ENCODE measurements at regions not wholly inside any gene's neighbourhood (a gene's known extent, or its start where the extent isn't known, plus 50 kb on each side); places are given as distances from the start of the nearest gene placed in this dataset.

- no peaks in the 10 kb centered on the region for H3K9me3 ChIP-seq (ENCODE audit: low read depth)
- peak overlapping the region; percentile 13 for H3K27ac ChIP-seq
- peaks cover 23% of the 10 kb centered on the region for H3K4me1 ChIP-seq (ENCODE audit: low read depth)
- peak overlapping the region; percentile 3 for H3K4me3 ChIP-seq
- peak; percentile 12 to 37 for DNase-seq (ENCODE audit: low read depth in 1 of 2, low spot score in 1 of 2)
- H3K36me3 ChIP-seq: no peaks in the 10 kb centered on the region
- TF ChIP-seq CTCF (IDR thresholded peaks at IDR 0.05; ENCODE audit: low read depth, low read length): no peak
- no peaks in the 10 kb centered on the region for H3K27me3 ChIP-seq
Measured at GRCh38 chr1:83693427-83694126, 305.4 kb downstream of the TTLL7 start.

GRCh38 chr1:83692524-83693381 is 306.2 kb downstream of the TTLL7 start:
- peak overlapping the region; percentile 3 for H3K4me3 ChIP-seq
- DNase-seq (ENCODE audit: low read depth in 1 of 2, low spot score in 1 of 2): peak; percentile 30 to 63
- H3K27ac ChIP-seq: peak overlapping the region; percentile 13
- H3K36me3 ChIP-seq: no peaks in the 10 kb centered on the region
- no peak for TF ChIP-seq CTCF (IDR thresholded peaks at IDR 0.05; ENCODE audit: low read depth, low read length)
- no peaks in the 10 kb centered on the region for H3K27me3 ChIP-seq
- H3K9me3 ChIP-seq (ENCODE audit: low read depth): no peaks in the 10 kb centered on the region
- H3K4me1 ChIP-seq (ENCODE audit: low read depth): peaks cover 23% of the 10 kb centered on the region

GRCh38 chr1:83691953-83692500 is 306.9 kb downstream of the TTLL7 start:
- no peak for TF ChIP-seq CTCF (IDR thresholded peaks at IDR 0.05; ENCODE audit: low read depth, low read length)
- Histone ChIP-seq H3K4me1 (ENCODE audit: low read depth) (peaks cover 23% of the 10 kb centered on the region), H3K27ac (no peak overlapping the region), H3K9me3 (ENCODE audit: low read depth) (no peaks in the 10 kb centered on the region), H3K27me3 (no peaks in the 10 kb centered on the region), H3K36me3 (no peaks in the 10 kb centered on the region), H3K4me3 (no peak overlapping the region)
- DNase-seq (ENCODE audit: low read depth in 1 of 2, low spot score in 1 of 2): no peak

- no peaks in the 10 kb centered on the region for H3K27me3 ChIP-seq
- H3K9me3 ChIP-seq (ENCODE audit: low read depth): no peaks in the 10 kb centered on the region
- H3K27ac ChIP-seq: no peak overlapping the region
- H3K4me3 ChIP-seq: no peak overlapping the region
- H3K36me3 ChIP-seq: no peaks in the 10 kb centered on the region
- DNase-seq (ENCODE audit: low read depth in 1 of 2, low spot score in 1 of 2): no peak
- H3K4me1 ChIP-seq (ENCODE audit: low read depth): peaks cover 23% of the 10 kb centered on the region
- no peak for TF ChIP-seq CTCF (IDR thresholded peaks at IDR 0.05; ENCODE audit: low read depth, low read length)
Measured at GRCh38 chr1:83689921-83690868, 308.7 kb downstream of the TTLL7 start.

GRCh38 chr1:83682132-83682531 is 316.8 kb downstream of the TTLL7 start:
- no peak for TF ChIP-seq CTCF (IDR thresholded peaks at IDR 0.05; ENCODE audit: low read depth, low read length)
- Histone ChIP-seq H3K27ac (no peak overlapping the region), H3K9me3 (ENCODE audit: low read depth) (no peaks in the 10 kb centered on the region), H3K4me1 (ENCODE audit: low read depth) (no peaks in the 10 kb centered on the region), H3K4me3 (no peak overlapping the region), H3K36me3 (no peaks in the 10 kb centered on the region), H3K27me3 (no peaks in the 10 kb centered on the region)
- DNase-seq (ENCODE audit: low read depth in 1 of 2, low spot score in 1 of 2): no peak
